ENCODE measurements at regions not wholly inside any gene's neighbourhood (a gene's known extent, or its start where the extent isn't known, plus 50 kb on each side); places are given as distances from the start of the nearest gene placed in this dataset.

DNA sequence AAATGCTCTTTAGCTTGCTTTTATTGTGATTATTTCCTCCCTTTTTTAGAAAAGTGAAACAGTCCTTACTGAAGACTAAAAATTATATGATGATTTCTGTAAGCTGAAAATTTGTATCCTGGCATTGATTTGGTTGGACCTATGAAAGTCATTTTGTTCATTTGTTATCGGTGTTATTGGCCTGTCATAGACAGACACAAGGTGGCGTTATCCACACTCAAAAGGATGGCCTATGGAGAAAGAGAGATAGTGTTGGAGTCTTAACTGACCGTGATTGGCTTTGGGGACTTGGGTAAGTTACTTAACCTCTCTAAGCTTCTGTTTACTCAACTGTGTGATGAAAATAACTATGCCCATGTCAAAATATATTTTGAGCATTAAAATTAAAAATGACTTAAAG is 203.6 kb upstream of the CHODL start:
- Mint-ChIP-seq H3K36me3 (no peaks in the 10 kb centered on the region), H3K27ac (no peak overlapping the region), H3K4me1 (peaks cover 10% of the 10 kb centered on the region), H3K9me3 (no peaks in the 10 kb centered on the region), H3K27me3 (ENCODE audit: low read depth) (no peaks in the 10 kb centered on the region), H3K4me3 (no peak overlapping the region)
- DNase-seq (ENCODE audit: low spot score in 2 of 2, unreplicated experiment in 2 of 2), result no peak
- no peak for TF ChIP-seq CTCF (IDR thresholded peaks at IDR 0.05; ENCODE audit: unreplicated experiment)

DNA sequence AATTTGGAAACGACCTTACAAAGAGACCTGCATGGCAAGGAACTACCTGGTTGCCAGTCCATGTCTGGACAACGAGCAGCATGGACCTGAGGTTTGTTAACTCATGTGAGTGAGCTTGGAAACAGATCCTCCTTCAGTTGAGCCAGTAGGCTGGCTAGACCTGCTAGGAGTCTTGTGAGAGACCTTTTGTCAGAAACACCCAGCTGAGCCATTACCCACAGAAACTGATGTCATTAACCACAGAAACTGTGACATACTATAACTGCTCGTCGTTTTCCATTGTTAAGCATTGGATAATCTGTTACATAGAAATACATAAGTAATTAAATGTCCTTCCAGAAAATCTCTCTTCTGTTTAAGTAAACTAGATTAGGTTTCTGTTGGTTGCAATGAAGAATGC is 211.1 kb upstream of the C21orf91 start:
- Mint-ChIP-seq H3K27me3 (ENCODE audit: low read depth) (no peaks in the 10 kb centered on the region), H3K4me3 (no peak overlapping the region), H3K4me1 (no peaks in the 10 kb centered on the region), H3K36me3 (peaks cover 2% of the 10 kb centered on the region), H3K27ac (no peak overlapping the region), H3K9me3 (peaks cover 6% of the 10 kb centered on the region)
- TF ChIP-seq CTCF (IDR thresholded peaks at IDR 0.05; ENCODE audit: unreplicated experiment), result no peak
- no peak for DNase-seq (ENCODE audit: low spot score in 2 of 2, unreplicated experiment in 2 of 2)

DNA sequence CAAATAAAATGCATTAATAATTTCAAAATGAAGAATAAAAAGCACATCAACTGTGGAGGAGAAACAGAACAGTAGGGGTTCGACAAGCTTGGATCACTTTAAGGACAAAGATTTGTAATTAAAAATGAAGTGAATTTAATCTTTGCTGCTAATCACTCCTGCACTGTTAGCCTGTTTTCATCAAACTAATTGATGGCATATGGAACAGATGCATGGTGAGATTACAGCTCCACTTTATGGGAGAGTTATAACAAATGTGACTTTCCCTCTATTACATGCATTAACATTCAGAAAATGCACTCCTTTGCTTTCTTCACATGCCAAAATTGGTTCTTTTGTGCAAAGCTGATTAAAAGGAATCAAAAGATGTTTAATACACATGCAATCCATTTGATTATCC is 207.2 kb upstream of the C21orf91 start:
- no peaks in the 10 kb centered on the region for H3K9me3 Mint-ChIP-seq
- no peaks in the 10 kb centered on the region for H3K36me3 Mint-ChIP-seq
- no peak for TF ChIP-seq CTCF (IDR thresholded peaks at IDR 0.05; ENCODE audit: unreplicated experiment)
- no peaks in the 10 kb centered on the region for H3K4me1 Mint-ChIP-seq
- H3K4me3 Mint-ChIP-seq, result no peak overlapping the region
- no peak overlapping the region for H3K27ac Mint-ChIP-seq
- peaks cover 3% of the 10 kb centered on the region for H3K27me3 Mint-ChIP-seq (ENCODE audit: low read depth)
- no peak for DNase-seq (ENCODE audit: low spot score in 2 of 2, unreplicated experiment in 2 of 2)

GRCh38 chr21:18023711-18024110 is 204.6 kb upstream of the C21orf91 start:
- H3K27me3 Mint-ChIP-seq (ENCODE audit: low read depth), result peaks cover 3% of the 10 kb centered on the region
- no peak for TF ChIP-seq CTCF (IDR thresholded peaks at IDR 0.05; ENCODE audit: unreplicated experiment)
- no peak overlapping the region for H3K27ac Mint-ChIP-seq
- no peak for DNase-seq (ENCODE audit: low spot score in 2 of 2, unreplicated experiment in 2 of 2)
- no peak overlapping the region for H3K4me3 Mint-ChIP-seq
- H3K9me3 Mint-ChIP-seq, result no peaks in the 10 kb centered on the region
- H3K36me3 Mint-ChIP-seq, result no peaks in the 10 kb centered on the region
- no peaks in the 10 kb centered on the region for H3K4me1 Mint-ChIP-seq

DNA sequence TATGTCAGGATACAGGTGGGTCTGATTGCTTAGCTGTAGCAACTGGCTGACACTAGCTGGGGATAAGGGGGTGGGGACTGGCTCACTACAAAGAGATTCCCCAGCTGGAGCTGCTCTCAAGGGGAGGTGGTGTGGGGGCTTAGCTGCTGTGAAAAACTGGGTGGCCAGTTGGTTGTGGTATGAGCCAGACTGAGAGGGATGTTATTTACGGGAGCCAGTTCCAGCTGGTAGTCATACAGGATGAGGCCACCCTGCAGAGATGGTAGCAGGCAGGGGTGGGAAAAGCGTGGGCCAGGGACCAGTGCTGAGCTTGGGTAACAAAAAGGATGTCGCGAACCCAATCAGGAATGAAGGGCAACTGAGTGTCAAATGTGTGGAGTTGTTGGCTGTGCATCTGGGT is 204.0 kb upstream of the C21orf91 start:
- no peak for TF ChIP-seq CTCF (IDR thresholded peaks at IDR 0.05; ENCODE audit: unreplicated experiment)
- Mint-ChIP-seq H3K36me3 (no peaks in the 10 kb centered on the region), H3K27ac (no peak overlapping the region), H3K27me3 (ENCODE audit: low read depth) (peaks cover 3% of the 10 kb centered on the region), H3K4me1 (no peaks in the 10 kb centered on the region), H3K4me3 (no peak overlapping the region), H3K9me3 (no peaks in the 10 kb centered on the region)
- DNase-seq (ENCODE audit: low spot score in 2 of 2, unreplicated experiment in 2 of 2), result no peak

- Mint-ChIP-seq H3K9me3 (no peaks in the 10 kb centered on the region), H3K36me3 (no peaks in the 10 kb centered on the region), H3K4me1 (no peaks in the 10 kb centered on the region), H3K27me3 (ENCODE audit: low read depth) (no peaks in the 10 kb centered on the region), H3K4me3 (no peak overlapping the region), H3K27ac (no peak overlapping the region)
- no peak for DNase-seq (ENCODE audit: low spot score in 2 of 2, unreplicated experiment in 2 of 2)
- TF ChIP-seq CTCF (IDR thresholded peaks at IDR 0.05; ENCODE audit: unreplicated experiment), result no peak
Observed at GRCh38 chr21:18007121-18007520, 188.0 kb upstream of the C21orf91 start.

Data from mesothelial cell of epicardium (in vitro differentiated cells).